Activated CD4-positive, alpha-beta T cell treated with anti-CD3 and anti-CD28 coated beads, Interleukin-2, amount 50 U/mL, for 24 hours (primary cell): ENCODE measurements at regions not wholly inside any gene's neighbourhood (a gene's known extent, or its start where the extent isn't known, plus 50 kb on each side); places are given as distances from the start of the nearest gene placed in this dataset.

Experiments
- DNase-seq, 2 donors: peaks; one replicate each; pipeline ENCODE4 v3.0.0-alpha.2; 2020; ENCODE audit warnings: low read depth in 1 of 2, low spot score in 1 of 2

- DNase-seq, result no peak
Measured at GRCh38 chr6:91045161-91045560, 458.3 kb upstream of the MAP3K7 start.

DNA sequence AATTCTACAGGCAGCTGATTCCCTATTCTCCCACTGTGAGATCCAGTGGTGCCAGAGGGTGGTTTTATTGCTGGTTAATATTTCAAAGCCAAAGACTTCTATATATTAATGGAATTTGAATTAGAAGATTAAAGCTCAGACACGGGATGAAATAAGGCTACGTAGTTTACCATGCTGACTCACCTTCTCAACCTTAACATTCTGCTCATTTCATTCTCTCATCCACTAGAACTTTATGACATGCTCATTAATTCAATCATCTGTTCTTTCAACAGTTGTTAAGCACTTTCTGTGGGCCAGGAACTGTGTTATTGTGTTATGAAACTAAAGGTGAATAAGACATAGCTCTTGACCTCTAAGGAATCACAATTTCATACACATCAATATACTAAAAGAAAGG, 456.9 kb upstream of the MAP3K7 start:
- no peak for DNase-seq

- no peak for DNase-seq
Measured at GRCh38 chr6:91042656-91043055, 455.8 kb upstream of the MAP3K7 start.

DNA sequence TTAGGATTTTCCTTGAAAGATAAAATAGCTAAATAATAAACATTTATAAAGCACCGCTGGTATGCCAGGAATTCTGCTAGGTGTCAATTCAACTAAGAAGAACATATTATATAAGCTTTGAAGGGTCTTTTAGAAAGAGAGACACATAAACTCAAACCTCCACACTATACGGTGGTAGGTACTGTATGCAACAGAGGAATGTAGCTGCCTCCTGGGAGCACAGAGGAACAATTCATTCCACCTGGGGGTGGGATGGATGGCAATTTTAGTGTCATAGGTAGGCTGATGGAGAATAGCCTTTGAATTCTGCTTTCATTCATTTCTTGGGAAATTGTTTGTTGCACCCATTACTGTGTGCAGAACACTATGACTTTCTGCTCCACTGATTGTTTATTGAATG, 447.1 kb upstream of the MAP3K7 start:
- no peak for DNase-seq

- DNase-seq, result no peak
Measured at GRCh38 chr6:91031581-91031980, 444.7 kb upstream of the MAP3K7 start.

GRCh38 chr6:91029211-91029610, 442.3 kb upstream of the MAP3K7 start:
- DNase-seq, result no peak

DNA sequence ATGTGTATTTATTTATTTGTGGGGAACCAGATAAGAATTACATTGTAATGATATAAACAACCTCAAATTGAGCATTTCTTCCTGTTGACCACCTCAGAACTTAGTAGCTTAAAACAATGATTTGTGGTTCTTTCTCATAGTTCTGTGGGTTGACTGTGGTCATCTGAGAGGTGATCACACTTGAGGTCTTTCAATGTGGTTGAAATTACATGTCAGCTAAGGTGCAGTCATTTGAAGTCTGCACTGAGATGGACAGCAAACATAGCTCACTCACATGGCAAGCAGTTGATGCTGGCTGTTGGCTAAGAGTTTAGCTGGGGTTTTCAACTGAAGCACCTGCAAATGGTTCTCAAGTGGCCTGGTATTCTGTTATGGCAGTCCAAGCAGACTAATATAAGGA, 436.7 kb upstream of the MAP3K7 start:
- no peak for DNase-seq

DNA sequence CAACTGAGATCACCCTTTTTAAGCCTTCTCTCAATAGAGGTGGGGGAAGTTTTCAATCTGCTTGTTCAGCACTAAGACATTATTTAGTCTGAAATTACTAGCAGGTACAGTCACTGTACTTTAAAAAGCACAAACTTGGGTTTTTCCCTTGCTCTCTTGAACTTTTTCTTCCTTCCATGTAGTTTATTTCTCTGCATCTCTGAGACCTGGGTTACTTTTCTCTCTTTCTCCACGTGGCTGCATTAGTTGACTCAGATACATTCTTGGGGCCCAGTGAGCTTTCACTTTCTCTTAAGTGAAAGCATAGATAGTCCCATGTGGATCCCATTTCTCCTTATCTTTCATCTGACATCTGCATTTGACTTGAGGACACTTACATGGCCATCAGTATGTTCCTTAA, 433.9 kb upstream of the MAP3K7 start:
- DNase-seq, result no peak

- no peak for DNase-seq
Measured at GRCh38 chr6:91018586-91018985, 431.7 kb upstream of the MAP3K7 start.

DNA sequence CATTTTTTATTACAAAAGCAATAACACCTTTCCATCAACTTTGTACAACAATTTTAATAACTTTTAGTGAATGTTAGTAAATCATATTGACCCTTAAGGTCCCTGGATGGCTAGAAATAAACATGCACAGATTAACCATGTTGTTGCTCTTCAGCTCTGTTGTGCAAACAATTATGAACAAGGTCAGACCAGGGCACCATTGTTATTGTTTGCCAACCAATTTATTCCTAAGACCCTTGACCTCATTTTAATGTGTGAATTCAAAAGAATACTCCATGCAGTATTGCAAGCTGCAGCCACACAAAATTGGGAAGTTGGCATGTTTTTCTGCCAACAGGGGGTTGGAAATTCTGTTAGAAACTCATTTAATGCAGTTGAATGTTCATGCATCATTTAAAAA, 426.6 kb upstream of the MAP3K7 start:
- no peak for DNase-seq

GRCh38 chr6:90997076-90997475, 410.2 kb upstream of the MAP3K7 start:
- DNase-seq, result no peak

DNA sequence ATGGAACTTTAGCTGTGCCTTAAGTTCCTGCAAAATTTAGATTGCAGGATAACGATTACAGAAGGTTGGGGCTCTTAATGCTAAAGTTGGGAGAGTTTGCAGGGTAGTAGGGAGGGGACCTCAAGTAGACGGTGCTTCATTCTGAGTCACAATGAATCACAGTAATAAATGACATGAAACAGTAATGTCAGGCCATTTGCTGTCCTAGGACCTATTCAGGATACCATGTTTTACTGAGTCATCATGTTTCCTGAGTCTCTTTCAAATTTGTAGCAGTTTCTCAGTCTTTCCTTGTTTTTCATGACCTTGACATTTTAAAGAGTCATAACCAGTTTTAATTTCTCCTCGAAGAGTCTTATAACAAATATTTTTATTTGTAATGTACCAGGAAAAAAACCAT, 406.9 kb upstream of the MAP3K7 start:
- DNase-seq, result no peak

DNA sequence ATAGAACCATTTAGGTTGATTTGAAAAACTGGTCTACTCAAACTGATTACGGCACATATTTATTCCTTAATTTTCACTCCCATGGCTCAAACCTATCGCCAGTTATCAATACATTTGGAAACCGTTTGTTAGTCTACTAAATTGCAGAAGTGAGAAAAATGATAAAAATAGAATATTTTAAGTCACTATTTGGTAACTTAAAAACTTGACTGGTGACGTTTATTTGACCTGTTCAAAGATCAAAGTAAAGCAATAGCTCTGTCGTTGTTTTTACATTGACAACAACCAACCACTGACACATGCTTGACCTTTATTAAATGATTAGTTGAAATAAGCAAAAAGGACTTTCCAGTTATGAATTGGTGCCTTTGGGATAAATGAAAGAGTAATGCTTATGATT, 402.9 kb upstream of the MAP3K7 start:
- DNase-seq, result no peak

DNA sequence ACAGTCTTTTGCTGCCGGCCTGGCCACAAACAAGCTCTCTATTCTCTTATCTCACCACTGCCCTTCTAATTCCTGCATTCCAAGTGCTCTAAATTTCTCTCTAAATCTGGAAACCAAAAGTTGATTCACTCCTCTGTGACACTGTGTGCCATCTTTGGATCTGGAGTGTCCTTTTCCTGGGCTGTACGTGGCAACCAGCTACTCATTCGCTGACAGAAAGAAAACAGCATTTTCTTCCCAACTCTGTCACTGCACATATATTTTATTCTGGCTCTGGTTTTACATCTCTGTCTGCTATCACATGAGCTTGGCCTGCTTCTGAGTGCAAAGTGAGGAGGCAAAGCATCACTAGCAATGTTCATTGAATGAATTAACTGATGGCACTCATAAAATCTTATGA, 397.2 kb upstream of the MAP3K7 start:
- no peak for DNase-seq

GRCh38 chr6:90983462-90983861, 396.6 kb upstream of the MAP3K7 start:
- DNase-seq, result no peak

DNA sequence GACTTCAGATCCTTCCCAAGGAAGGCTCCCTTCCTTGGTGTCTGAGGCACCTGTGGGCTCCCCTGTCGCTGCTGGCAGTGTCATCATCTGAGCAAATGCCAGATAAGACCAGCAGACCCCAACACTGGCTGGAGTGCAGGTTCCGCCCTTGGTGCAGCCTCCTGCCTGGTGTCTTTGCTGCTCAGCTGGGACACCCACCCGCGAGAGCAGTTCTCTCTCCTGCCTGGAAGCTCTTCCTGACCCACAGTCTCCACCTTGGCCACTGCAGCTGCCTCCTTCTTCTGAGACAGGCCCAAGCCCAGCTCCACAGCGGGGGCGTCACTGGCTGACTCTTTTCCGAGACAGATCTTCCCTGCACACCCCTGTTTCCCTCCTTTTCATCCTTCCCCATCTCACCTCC, 395.7 kb upstream of the MAP3K7 start:
- no peak for DNase-seq

- no peak for DNase-seq
Measured at GRCh38 chr6:90982051-90982450, 395.2 kb upstream of the MAP3K7 start.

DNA sequence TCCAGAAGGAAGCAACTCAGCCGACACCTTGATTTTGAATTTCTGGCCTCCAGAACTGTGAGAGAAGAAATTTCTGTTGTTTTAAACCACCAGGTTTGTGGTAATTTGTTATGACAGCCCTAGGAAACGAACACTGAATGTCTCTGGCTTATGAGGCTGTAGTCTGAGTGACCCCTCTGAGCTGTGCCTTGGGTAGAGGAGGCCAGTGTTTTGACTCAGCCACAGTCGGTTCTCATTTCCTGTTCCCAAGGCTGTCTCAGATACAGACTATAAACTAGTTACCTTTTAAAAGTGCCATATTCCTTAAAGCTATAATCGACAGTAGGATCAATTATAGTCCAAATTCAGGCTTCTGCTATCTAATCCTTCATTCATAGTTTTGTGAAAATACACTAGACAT, 391.2 kb upstream of the MAP3K7 start:
- DNase-seq, result no peak

DNA sequence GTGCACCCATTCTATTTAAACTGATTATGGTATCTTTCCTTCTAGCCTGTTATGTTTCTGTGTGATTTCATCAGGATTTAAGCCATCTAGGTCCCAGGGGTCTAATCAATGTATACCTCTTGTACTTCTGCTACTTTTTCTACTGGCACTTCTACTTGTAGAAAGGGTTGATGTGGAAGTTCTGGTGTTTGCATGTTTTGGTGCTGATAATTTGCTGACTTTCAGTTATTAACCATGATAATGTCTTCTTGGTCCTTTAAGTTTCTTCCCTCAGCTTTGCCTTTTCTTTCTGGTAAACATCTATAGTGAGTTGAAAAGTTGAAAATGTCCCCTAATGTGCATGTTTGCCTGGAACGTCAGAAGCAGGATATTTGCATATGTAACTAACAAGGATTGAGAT, 390.6 kb upstream of the MAP3K7 start:
- no peak for DNase-seq

DNA sequence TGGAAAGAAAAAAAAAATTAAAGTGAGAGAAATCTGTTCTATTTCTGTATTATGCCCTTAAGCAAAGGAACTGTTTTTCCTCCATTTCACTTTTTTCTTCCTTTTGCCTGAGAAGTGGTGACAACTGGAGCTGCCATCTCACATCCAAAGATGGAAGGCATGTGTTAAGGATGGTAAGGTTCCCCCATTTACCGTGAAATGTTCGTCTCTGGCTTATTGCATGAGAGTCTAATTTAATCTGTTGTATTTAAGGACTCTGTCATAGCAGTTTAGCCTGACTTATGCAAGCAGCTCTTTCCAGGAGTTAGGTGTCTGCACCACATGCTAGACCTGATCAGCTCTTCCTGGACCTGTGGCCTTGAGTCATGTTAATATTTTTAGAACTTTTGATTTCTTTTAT, 389.5 kb upstream of the MAP3K7 start:
- DNase-seq, result no peak

- DNase-seq, result no peak
Measured at GRCh38 chr6:90975741-90976140, 388.9 kb upstream of the MAP3K7 start.

DNA sequence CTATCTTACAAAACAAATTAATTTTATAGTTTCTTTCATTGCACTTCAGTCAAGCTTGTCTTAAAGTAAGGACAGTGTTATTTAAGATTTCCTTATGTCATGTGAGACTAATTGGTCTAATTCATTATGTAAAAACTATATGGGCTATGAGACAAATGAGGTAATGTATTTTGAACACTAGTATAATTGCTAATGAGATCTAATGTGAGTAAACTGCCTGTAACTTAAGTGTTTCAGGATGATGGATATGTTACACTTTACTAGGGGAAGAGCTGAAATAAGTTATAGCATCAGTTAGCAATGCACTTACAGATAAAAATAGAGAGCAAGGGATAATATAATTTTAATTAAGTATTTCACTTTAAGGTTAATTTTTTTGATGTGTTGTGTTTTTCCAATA, 386.3 kb upstream of the MAP3K7 start:
- no peak for DNase-seq

DNA sequence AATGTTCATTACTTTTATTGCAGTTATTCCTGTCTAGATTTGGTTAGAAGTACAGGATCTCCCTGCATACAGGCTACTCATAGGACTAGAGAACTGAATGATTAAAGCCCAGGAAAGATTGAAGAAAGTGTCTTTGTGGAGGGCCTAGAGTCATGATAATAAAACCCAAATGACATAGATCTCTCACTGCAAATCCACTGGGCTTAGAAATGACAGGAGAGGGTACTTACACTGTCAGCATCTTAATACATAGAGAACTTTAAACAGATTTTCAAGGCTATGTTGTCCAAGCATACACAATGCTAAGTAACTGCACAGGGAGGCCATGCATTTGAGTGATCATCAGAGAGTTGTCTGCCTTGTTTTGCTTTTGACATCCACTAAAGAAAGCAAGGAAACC, 383.8 kb upstream of the MAP3K7 start:
- DNase-seq, result no peak

GRCh38 chr6:90967471-90967870, 380.6 kb upstream of the MAP3K7 start:
- DNase-seq, result no peak
